Osteocyte (in vitro differentiated cells): ENCODE measurements at regions not wholly inside any gene's neighbourhood (a gene's known extent, or its start where the extent isn't known, plus 50 kb on each side); places are given as distances from the start of the nearest gene placed in this dataset.
"Not testable (repeated sequence)": the region's sequence is repeated elsewhere in the genome, so short reads cannot be mapped to it uniquely, and the experiment has no call there.

Experiments used
- DNase-seq: peaks from one replicate; pipeline ENCODE4 v3.0.0; 2021; ENCODE audit warnings: mixed read lengths; ENCODE audit not compliant: unreplicated experiment; ENCODE audit errors: extremely low spot score
- H3K27ac Mint-ChIP-seq: one replicate; pipeline ENCODE4 v1.8.0; 2021; ENCODE audit warnings: mild to moderate bottlenecking, mixed read lengths; ENCODE audit not compliant: unreplicated experiment
- H3K27me3 Mint-ChIP-seq: one replicate; pipeline ENCODE4 v1.8.0; 2021; ENCODE audit warnings: mixed read lengths; ENCODE audit not compliant: unreplicated experiment
- H3K36me3 Mint-ChIP-seq: one replicate; pipeline ENCODE4 v1.8.0; 2021; ENCODE audit warnings: mixed read lengths; ENCODE audit not compliant: unreplicated experiment
- H3K4me1 Mint-ChIP-seq: one replicate; pipeline ENCODE4 v1.8.0; 2021; ENCODE audit warnings: mixed read lengths; ENCODE audit not compliant: unreplicated experiment
- H3K4me3 Mint-ChIP-seq: one replicate; pipeline ENCODE4 v1.8.0; 2021; ENCODE audit warnings: mild to moderate bottlenecking, moderate library complexity, mixed read lengths; ENCODE audit not compliant: unreplicated experiment
- H3K9me3 Mint-ChIP-seq: one replicate; pipeline ENCODE4 v1.8.0; 2021; ENCODE audit warnings: mixed read lengths; ENCODE audit not compliant: unreplicated experiment
- TF ChIP-seq, protein P1 (sequence below): fragments of 200-600 bp; sonication (generic); IDR thresholded peaks from 2 replicates; pipeline ENCODE4 v1.5.0; 2021; ENCODE audit warnings: antibody characterized with exemption, mild to moderate bottlenecking, moderate library complexity

DNA sequence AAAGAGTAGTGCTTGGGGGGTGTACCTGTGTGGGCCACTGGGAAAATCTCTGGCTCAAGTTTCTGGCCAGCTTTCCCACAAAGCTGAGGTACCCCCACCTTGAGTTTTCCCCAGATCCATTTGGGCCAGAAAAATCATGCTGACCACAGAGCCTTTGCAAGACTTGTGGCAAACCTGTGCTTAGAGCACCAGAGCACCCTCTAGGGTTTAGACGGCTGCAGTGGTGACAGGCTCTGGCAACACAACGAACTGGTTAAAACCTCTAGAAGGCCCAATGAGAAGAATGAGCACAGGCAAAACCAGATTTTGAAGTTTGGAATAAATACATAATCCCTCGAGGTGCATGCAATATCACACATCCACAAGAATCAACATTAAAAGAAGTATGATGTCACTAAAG lies 290.7 kb upstream of the FOLH1 start:
- Mint-ChIP-seq H3K36me3 (no peaks in the 10 kb centered on the region), H3K9me3 (peaks cover 41% of the 10 kb centered on the region), H3K4me1 (no peaks in the 10 kb centered on the region), H3K27me3 (no peaks in the 10 kb centered on the region), H3K4me3 (no peak overlapping the region), H3K27ac (no peak overlapping the region)
- no peak for DNase-seq
- TF ChIP-seq, protein P1, sequence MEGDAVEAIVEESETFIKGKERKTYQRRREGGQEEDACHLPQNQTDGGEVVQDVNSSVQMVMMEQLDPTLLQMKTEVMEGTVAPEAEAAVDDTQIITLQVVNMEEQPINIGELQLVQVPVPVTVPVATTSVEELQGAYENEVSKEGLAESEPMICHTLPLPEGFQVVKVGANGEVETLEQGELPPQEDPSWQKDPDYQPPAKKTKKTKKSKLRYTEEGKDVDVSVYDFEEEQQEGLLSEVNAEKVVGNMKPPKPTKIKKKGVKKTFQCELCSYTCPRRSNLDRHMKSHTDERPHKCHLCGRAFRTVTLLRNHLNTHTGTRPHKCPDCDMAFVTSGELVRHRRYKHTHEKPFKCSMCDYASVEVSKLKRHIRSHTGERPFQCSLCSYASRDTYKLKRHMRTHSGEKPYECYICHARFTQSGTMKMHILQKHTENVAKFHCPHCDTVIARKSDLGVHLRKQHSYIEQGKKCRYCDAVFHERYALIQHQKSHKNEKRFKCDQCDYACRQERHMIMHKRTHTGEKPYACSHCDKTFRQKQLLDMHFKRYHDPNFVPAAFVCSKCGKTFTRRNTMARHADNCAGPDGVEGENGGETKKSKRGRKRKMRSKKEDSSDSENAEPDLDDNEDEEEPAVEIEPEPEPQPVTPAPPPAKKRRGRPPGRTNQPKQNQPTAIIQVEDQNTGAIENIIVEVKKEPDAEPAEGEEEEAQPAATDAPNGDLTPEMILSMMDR: no peak

DNA sequence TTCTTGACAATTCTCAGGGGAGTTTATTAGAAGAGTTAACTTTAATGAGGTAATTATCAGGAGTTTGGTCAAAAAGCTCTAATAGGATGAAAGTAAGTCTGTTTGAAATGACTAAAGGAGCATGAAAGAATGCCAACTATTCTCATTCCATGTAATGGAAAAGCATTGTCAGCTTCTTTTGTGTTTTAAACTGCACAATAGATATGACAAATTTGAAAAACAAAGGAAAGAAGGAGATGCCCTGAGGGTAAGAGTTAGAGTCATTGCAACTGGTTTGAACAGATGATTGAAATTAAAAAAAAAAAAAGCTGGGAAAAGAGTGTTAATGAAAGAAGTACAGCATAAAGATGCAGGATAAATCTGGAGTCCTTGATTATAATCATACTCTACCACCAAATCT lies 296.8 kb upstream of the FOLH1 start:
- Mint-ChIP-seq H3K36me3 (no peaks in the 10 kb centered on the region), H3K4me1 (no peaks in the 10 kb centered on the region)

DNA sequence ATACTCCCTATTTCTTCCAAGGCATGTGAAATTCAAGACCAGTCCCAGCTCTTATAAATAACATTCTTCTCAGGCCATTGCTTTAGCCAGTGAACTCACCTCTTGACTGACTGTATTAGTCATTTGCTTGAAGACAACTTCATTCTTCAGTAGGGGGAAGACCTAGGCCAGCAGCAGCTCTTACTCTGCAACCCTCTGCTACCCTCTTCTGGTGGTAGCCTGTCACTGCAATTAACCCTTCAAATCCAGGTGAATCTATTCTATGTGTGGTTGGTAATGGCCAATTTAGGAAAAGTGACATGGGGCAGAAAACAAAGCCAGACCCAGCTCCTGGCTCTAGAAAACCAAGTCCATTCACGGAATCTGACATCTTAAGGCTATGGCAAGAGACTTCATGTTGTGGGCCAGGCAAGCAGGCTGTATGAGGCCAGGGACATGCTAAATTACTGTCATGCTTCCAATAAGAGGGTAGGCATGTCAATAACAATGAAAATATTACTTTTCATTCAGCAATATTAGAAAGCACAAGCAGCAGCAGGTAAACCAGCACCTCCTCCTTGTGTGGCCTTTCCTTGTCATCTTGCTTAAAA lies 317.9 kb upstream of the FOLH1 start:
- not testable (repeated sequence) for H3K27ac Mint-ChIP-seq, H3K27me3 Mint-ChIP-seq, H3K9me3 Mint-ChIP-seq, H3K36me3 Mint-ChIP-seq, DNase-seq, H3K4me3 Mint-ChIP-seq, H3K4me1 Mint-ChIP-seq
- TF ChIP-seq, protein P1: peak; percentile 52

More for the DNA sequence above, 296.8 kb upstream of the FOLH1 start:
- H3K9me3 Mint-ChIP-seq: peaks cover 37% of the 10 kb centered on the region
- TF ChIP-seq, protein P1: no peak
- DNase-seq: no peak
- H3K4me3 Mint-ChIP-seq: no peak overlapping the region
- no peaks in the 10 kb centered on the region for H3K27me3 Mint-ChIP-seq
- H3K27ac Mint-ChIP-seq: no peak overlapping the region

DNA sequence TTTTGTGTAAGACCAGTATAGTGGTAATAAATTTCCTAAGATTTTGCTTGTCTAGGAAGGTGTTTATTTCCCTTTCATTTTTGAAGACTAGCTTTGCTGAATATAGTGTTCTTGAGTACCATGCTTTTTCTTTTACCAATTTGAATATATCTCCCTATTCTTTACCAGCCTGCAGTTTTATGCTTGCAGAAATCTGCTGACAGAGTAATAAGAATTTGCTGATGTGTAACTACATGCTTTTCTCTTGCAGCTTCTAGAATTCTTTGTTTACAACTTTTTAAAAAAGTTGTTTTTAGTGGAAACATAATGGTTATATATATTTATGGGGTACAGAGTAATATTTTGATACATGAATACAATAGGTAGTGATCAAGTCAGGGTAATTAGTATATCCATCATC lies 324.8 kb upstream of the FOLH1 start:
- Mint-ChIP-seq H3K27me3 (no peaks in the 10 kb centered on the region), H3K9me3 (peaks cover 28% of the 10 kb centered on the region), H3K36me3 (no peaks in the 10 kb centered on the region), H3K4me1 (no peaks in the 10 kb centered on the region), H3K4me3 (no peak overlapping the region), H3K27ac (no peak overlapping the region)
- DNase-seq: no peak
- TF ChIP-seq, protein P1: no peak

DNA sequence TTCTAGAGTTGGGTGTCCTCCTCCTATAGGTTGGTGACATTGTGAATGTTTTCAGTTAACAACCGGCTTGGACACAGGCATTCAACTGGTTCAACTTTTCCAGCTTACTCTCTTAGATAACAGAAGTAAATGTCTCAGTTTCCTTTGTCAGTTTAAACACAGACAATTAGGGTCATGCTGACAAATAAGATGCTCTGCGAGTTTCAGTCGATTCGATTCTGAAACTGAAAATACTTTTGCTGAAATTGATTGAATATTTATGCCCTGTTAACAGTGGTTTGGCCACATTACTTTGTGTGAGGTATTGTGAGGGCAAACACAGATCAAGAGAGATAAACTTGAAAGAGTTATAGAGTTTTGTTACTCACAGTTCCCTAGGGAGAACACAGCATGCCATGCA lies 330.5 kb upstream of the FOLH1 start:
- not testable (repeated sequence) for H3K4me3 Mint-ChIP-seq, DNase-seq, H3K36me3 Mint-ChIP-seq, H3K4me1 Mint-ChIP-seq, H3K27me3 Mint-ChIP-seq, H3K27ac Mint-ChIP-seq
- peaks cover 21% of the 10 kb centered on the region for H3K9me3 Mint-ChIP-seq

DNA sequence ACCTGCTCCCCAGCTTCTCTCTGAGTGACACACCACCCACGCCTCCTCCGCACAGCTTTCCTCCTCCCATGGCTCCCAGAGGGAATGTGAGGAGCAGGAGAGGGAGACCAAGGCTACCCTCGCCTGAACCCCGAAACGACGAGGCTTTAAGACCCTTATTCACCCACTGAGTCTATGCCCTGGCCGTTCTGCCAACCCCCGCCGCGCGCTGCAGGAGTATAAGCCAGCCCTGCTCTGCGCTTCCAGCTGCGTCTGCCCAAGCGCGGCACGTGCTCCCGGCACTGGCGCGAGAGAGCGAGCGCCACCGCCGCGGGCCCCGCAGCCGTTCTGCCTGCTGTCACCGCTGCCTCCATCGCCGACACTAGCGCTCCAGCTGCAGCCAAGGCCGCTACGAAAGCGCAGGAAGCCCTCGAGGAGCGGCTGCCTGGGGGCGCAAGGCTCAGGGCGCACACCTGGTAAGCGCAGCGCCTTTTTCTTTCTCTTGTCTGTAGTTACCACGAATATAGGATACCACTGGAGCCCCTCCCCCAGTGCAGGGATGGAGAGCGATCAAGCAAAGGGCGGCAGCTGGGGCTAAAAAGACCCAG lies 350.0 kb upstream of the FOLH1 start:
- H3K27me3 Mint-ChIP-seq, H3K36me3 Mint-ChIP-seq, H3K4me1 Mint-ChIP-seq, H3K4me3 Mint-ChIP-seq, H3K27ac Mint-ChIP-seq, DNase-seq: not testable (repeated sequence)
- H3K9me3 Mint-ChIP-seq: peaks cover 24% of the 10 kb centered on the region

DNA sequence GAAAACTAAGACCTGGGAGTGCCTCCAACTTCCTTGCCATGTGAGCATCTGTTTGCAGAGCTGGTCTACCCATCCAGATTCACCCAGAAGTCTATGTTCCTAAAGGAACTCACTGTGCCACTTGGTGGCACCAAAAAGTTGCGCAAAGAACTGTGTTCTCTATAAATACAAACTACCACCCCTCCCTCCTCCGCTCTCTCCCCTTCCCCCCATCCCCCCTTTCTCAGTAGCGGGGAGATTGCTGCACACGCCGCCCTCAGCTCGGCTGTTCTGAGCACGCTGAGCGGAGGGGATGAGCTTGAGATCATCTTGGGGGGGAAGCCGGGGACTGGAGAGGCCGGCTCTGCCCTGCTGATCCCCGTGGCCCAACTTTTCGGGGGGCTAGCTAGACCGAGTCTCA lies 352.2 kb upstream of the FOLH1 start:
- H3K27me3 Mint-ChIP-seq, H3K4me3 Mint-ChIP-seq, H3K4me1 Mint-ChIP-seq, H3K36me3 Mint-ChIP-seq, H3K27ac Mint-ChIP-seq, DNase-seq: not testable (repeated sequence)
- H3K9me3 Mint-ChIP-seq: peaks cover 24% of the 10 kb centered on the region

DNA sequence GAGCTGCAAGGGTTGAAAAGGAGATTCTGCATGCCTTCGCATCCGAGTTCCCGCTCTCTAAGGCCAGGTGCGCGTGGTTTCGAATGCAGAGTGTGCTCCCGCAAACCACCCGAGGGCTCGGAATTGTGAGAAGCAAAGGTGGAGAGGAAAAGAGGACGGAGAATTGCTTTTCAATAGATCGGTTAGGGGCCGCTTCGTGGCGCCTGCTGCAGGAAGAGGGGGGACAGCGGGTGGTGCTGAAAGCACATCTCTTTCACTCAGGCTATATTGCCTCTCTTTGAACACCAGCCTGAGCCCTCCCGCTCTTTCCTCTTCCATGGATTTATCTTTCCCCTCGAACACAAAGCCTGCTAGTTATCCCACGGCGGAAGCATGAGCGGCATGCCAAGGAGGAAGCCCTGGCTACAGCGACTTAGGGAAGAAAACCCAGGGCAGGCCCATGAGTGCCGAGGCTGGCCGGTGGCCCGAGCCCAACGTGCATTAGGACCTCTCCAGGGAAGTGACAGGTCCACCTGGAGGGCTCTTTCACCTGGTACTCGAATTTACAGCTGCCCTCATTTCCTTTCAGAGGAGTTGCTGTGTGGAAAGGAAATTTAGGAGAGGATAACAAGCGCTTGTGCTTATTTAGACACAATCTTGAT lies 353.0 kb upstream of the FOLH1 start:
- H3K36me3 Mint-ChIP-seq, H3K4me3 Mint-ChIP-seq, H3K27me3 Mint-ChIP-seq, H3K4me1 Mint-ChIP-seq, DNase-seq, H3K27ac Mint-ChIP-seq: not testable (repeated sequence)
- peaks cover 27% of the 10 kb centered on the region for H3K9me3 Mint-ChIP-seq
